K562 (cell line): ENCODE measurements at regions not wholly inside any gene's neighbourhood (a gene's known extent, or its start where the extent isn't known, plus 50 kb on each side); places are given as distances from the start of the nearest gene placed in this dataset.

Experiments used
- ATAC-seq: fragments of 200-7000 bp; cut with Tn5 transposase; 3 replicates; pipeline ENCODE4 v1.9.1; 2020; ENCODE audit warnings: moderate library complexity
- BruUV-seq: library from RNA; stranded (reverse); fragments of 400-500 nt; replicated peaks from 2 replicates; lab custom pipeline; 2021; lab: Mats Ljungman, UMichigan
- CTCF ChIA-PET: fragments of 300-600 bp; formaldehyde crosslinking; extraction: SDS; loops from one replicate; lab custom pipeline; 2021; ENCODE audit warnings: low intra/inter-chr PET ratio; lab: Yijun Ruan, JAX
- POLR2A ChIA-PET: fragments of 300-600, 350-650 bp; sonication (Branson Sonifier 250); formaldehyde crosslinking; extraction: SDS; loops from one replicate; lab custom pipeline; 2021; ENCODE audit warnings: antibody characterized with exemption, inconsistent platforms; lab: Yijun Ruan, JAX
- DNase-seq, 4 experiments: peaks; one replicate each; pipeline versions ENCODE4 v3.0.0 to v3.0.0-alpha.2; 2011 to 2018; ENCODE audit warnings: low spot score in 3 of 4, mixed read lengths in 3 of 4; ENCODE audit errors: extremely low read depth in 1 of 4
- FAIRE-seq: peaks from 2 replicates; lab custom pipeline; 2011; peaks lifted over from hg19 to GRCh38; lab: Jason Lieb, UNC
- H2AFZ ChIP-seq: 2 replicates; pipeline ENCODE4 v1.6.0; 2011; ENCODE audit warnings: low read depth, low read length, control low read depth, inconsistent platforms
- H3K27ac ChIP-seq: fragments of 200-600 bp; 3 replicates; pipeline ENCODE4 v1.8.0; 2011; ENCODE audit warnings: low read depth, mild to moderate bottlenecking, control low read depth, inconsistent platforms, low read length, moderate library complexity, mixed read lengths; ENCODE audit errors: extremely low read depth
- H3K27me3 ChIP-seq, 2 experiments: fragments of 300-600 bp in 1 of 2; 2 replicates in 1 of 2; 3 replicates in 1 of 2; pipeline versions ENCODE4 v1.6.0 to v1.8.0; 2011; ENCODE audit warnings: inconsistent platforms in 2 of 2, low read length in 2 of 2, mild to moderate bottlenecking in 1 of 2, mixed read lengths in 1 of 2, moderate library complexity in 1 of 2; ENCODE audit not compliant: control insufficient read depth in 2 of 2, insufficient read depth in 2 of 2
- H3K36me3 ChIP-seq: fragments of 300-600 bp; 3 replicates; pipeline ENCODE4 v1.8.0; 2011; ENCODE audit warnings: mild to moderate bottlenecking, low read length, inconsistent platforms; ENCODE audit not compliant: control insufficient read depth, insufficient read depth
- H3K4me1 ChIP-seq, 2 experiments: fragments of 200-600 bp in 1 of 2; replicated peaks in 1 of 2; 2 replicates in 1 of 2; 3 replicates in 1 of 2; pipeline versions ENCODE4 v1.5.1 to v1.8.0; 2011; ENCODE audit warnings: inconsistent platforms in 2 of 2, low read length in 2 of 2, mild to moderate bottlenecking in 1 of 2, mixed read lengths in 1 of 2, moderate library complexity in 1 of 2; ENCODE audit not compliant: control insufficient read depth in 2 of 2, insufficient read depth in 2 of 2
- H3K4me2 ChIP-seq: 2 replicates; pipeline ENCODE4 v1.6.1; 2011; ENCODE audit warnings: low read length, control low read depth, inconsistent platforms, mixed read lengths; ENCODE audit not compliant: insufficient read depth
- H3K4me3 ChIP-seq: fragments of 200-600 bp; sonication (generic), shearing (Covaris generic); 2 replicates; pipeline ENCODE4 v1.5.1; 2016; ENCODE audit warnings: control low read depth, inconsistent platforms
- H3K79me2 ChIP-seq: fragments of 200-600 bp; 3 replicates; pipeline ENCODE4 v1.8.0; 2011; ENCODE audit warnings: low read length, inconsistent platforms; ENCODE audit not compliant: control insufficient read depth, insufficient read depth
- H3K9ac ChIP-seq, 2 experiments: 2 replicates each; pipeline versions ENCODE4 v1.6.0 to v1.6.1; 2011; ENCODE audit warnings: low read depth in 2 of 2, low read length in 2 of 2, control low read depth in 1 of 2, inconsistent platforms in 1 of 2, mild to moderate bottlenecking in 1 of 2, mixed read lengths in 1 of 2; ENCODE audit not compliant: insufficient read depth in 1 of 2
- H3K9me1 ChIP-seq: one replicate; pipeline ENCODE4 v1.6.0; 2011; ENCODE audit warnings: inconsistent platforms, mild to moderate bottlenecking, low read length, moderate library complexity; ENCODE audit not compliant: control insufficient read depth, insufficient read depth
- H3K9me3 ChIP-seq: replicated peaks from 2 replicates; pipeline ENCODE4 v1.5.1; 2011; ENCODE audit warnings: low read depth, low read length, inconsistent platforms; ENCODE audit not compliant: control insufficient read depth, insufficient read depth
- H4K20me1 ChIP-seq: replicated peaks from 2 replicates; pipeline ENCODE4 v1.6.1; 2011; ENCODE audit warnings: low read length, inconsistent platforms, mixed read lengths; ENCODE audit not compliant: control insufficient read depth, insufficient read depth
- BRD9 ChIP-seq: fragments of 450-650 bp; IDR thresholded peaks from 2 replicates; pipeline ENCODE4 v1.6.1; 2018; ENCODE audit warnings: low read depth; ENCODE audit not compliant: partially characterized antibody
- CEBPG ChIP-seq, 3 experiments: fragments of 200-800 bp in 1 of 3; sonication (Bioruptor generic) in 1 of 3; sonication (generic) in 1 of 3; formaldehyde crosslinking in 1 of 3; IDR thresholded peaks in 2 of 3; conservative IDR thresholded peaks in 1 of 3; 2 replicates each; pipeline versions ENCODE4 v1.6.1 to v1.8.0; 2016 to 2022; ENCODE audit warnings: missing compliant biosample characterization in 2 of 3, missing genetic modification characterization in 2 of 3, mild to moderate bottlenecking in 1 of 3, missing genetic modification reagents in 1 of 3
- CHD4 ChIP-seq: fragments of 200-600 bp; sonication (generic); IDR thresholded peaks from 3 replicates; pipeline ENCODE4 v1.6.1; 2012; ENCODE audit warnings: low read depth, mild to moderate bottlenecking, mixed read lengths, low read length, inconsistent platforms; ENCODE audit not compliant: insufficient read depth, insufficient replicate concordance, poor library complexity, severe bottlenecking
- CSDE1 ChIP-seq, 2 experiments: fragments of 450-650 bp; IDR thresholded peaks; 2 replicates each; pipeline ENCODE4 v1.6.1; 2016; ENCODE audit warnings: mild to moderate bottlenecking in 1 of 2
- ID3 ChIP-seq, 2 experiments: fragments of 250-450 bp in 1 of 2; fragments of 450-650 bp in 1 of 2; sonication (Bioruptor Pico) in 1 of 2; IDR thresholded peaks; 2 replicates each; pipeline versions ENCODE4 v1.6.1 to v1.8.0; 2016 to 2021; ENCODE audit warnings: mild to moderate bottlenecking in 2 of 2, moderate library complexity in 2 of 2, missing compliant biosample characterization in 1 of 2, missing genetic modification characterization in 1 of 2
- NCOA1 ChIP-seq: fragments of 450-650 bp; IDR thresholded peaks from 2 replicates; pipeline ENCODE4 v1.6.1; 2016; ENCODE audit warnings: low read depth
- POLR2G ChIP-seq: fragments of 200-400 bp; formaldehyde crosslinking; IDR thresholded peaks from 2 replicates; pipeline ENCODE4 v1.6.1; 2017; ENCODE audit warnings: low read depth, mild to moderate bottlenecking, antibody characterized with exemption, low read length, moderate library complexity
- RBM15 ChIP-seq: fragments of 200-400 bp; formaldehyde crosslinking; IDR thresholded peaks from 2 replicates; pipeline ENCODE4 v1.6.1; 2018; ENCODE audit warnings: mild to moderate bottlenecking, low read length, moderate library complexity; ENCODE audit not compliant: insufficient read depth
- SAFB2 ChIP-seq: fragments of 200-400 bp; formaldehyde crosslinking; IDR thresholded peaks from 2 replicates; pipeline ENCODE4 v1.6.1; 2018; ENCODE audit warnings: borderline replicate concordance, low read length, low read depth, moderate library complexity; ENCODE audit not compliant: severe bottlenecking
- TBP ChIP-seq: optimal IDR thresholded peaks from 2 replicates; pipeline ENCODE3; 2011; ENCODE audit warnings: low read depth, low read length, improper control_type of control experiment
- ZNF324 ChIP-seq: fragments of 250-450 bp; sonication (Bioruptor Pico); IDR thresholded peaks from 2 replicates; pipeline ENCODE4 v1.4.0; 2020; ENCODE audit warnings: mild to moderate bottlenecking
- ZNF740 ChIP-seq, 3 experiments: fragments of 200-800 bp in 1 of 3; sonication (Bioruptor generic) in 1 of 3; sonication (generic) in 1 of 3; formaldehyde crosslinking in 1 of 3; IDR thresholded peaks; 2 replicates each; pipeline versions ENCODE4 v1.6.1 to v1.8.0; 2016 to 2022; ENCODE audit warnings: mild to moderate bottlenecking in 2 of 3, missing compliant biosample characterization in 2 of 3, missing genetic modification characterization in 2 of 3, missing genetic modification reagents in 1 of 3
- in situ Hi-C: fragments of 300-500 bp; cut with MboI; formaldehyde crosslinking; loops from 4 replicates; pipeline ENCODE4 v1.15.0; 2018; ENCODE audit warnings: inconsistent platforms, mixed read lengths
- intact Hi-C: fragments of 100-400 bp; cut with micrococcal nuclease; formaldehyde crosslinking; loops from 2 replicates; pipeline ENCODE4 v1.14.2; 2022
- TF ChIP-seq, protein P1 (sequence below): conservative IDR thresholded peaks from 2 replicates; pipeline ENCODE4 v1.6.1; 2011; ENCODE audit warnings: low read depth, mild to moderate bottlenecking, low read length; ENCODE audit not compliant: control insufficient read depth
- TF ChIP-seq, protein P2 (sequence below), 2 experiments: fragments of 450-650 bp; conservative IDR thresholded peaks; 2 replicates each; pipeline ENCODE4 v1.6.1; 2017; ENCODE audit warnings: mild to moderate bottlenecking in 2 of 2, moderate library complexity in 2 of 2

GRCh38 chr7:27438881-27439589, 196.4 kb downstream of the EVX1 start (continued):
- TF ChIP-seq CEBPG (CRISPR knock-in tag; IDR thresholded peaks at IDR 0.05) (no peak), CEBPG (tag; conservative IDR thresholded peaks at IDR 0.05 in 1 of 2, IDR thresholded peaks at IDR 0.05 in 1 of 2) (no peak), BRD9 (no peak), ZNF740 (CRISPR knock-in tag; IDR thresholded peaks at IDR 0.05) (no peak), ZNF740 (tag; IDR thresholded peaks at IDR 0.05) (no peak)
- TF ChIP-seq, protein P1, sequence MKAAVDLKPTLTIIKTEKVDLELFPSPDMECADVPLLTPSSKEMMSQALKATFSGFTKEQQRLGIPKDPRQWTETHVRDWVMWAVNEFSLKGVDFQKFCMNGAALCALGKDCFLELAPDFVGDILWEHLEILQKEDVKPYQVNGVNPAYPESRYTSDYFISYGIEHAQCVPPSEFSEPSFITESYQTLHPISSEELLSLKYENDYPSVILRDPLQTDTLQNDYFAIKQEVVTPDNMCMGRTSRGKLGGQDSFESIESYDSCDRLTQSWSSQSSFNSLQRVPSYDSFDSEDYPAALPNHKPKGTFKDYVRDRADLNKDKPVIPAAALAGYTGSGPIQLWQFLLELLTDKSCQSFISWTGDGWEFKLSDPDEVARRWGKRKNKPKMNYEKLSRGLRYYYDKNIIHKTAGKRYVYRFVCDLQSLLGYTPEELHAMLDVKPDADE = no peak
- TF ChIP-seq, all 486 proteins: peak for 0

- no peaks in the 10 kb centered on the region for H4K20me1 ChIP-seq
- BruUV-seq = no TSS peak
- no peaks in the 10 kb centered on the region for H3K9me3 ChIP-seq
- no peaks in the 10 kb centered on the region for H3K79me2 ChIP-seq
- H3K36me3 ChIP-seq = no peaks in the 10 kb centered on the region
- no peak for FAIRE-seq
- intact Hi-C loops = no loop called here
- H3K9ac ChIP-seq = no peak overlapping the region
- no peaks in the 10 kb centered on the region for H3K4me1 ChIP-seq
- H2AFZ ChIP-seq = no peak overlapping the region
- ChIA-PET CTCF (no interaction called here), POLR2A (interaction anchor here (0.7 kb wide), 1 partner anchor 919 kb away, joined by 3 read pairs; no protein-coding TSS in a partner anchor)
- DNase-seq = no peak
- no peaks in the 10 kb centered on the region for H3K27me3 ChIP-seq
- H3K9me1 ChIP-seq = no peaks in the 10 kb centered on the region
- H3K4me3 ChIP-seq = no peak overlapping the region
- in situ Hi-C loops = no loop called here
- no peak overlapping the region for H3K4me2 ChIP-seq
- no peak for ATAC-seq
- H3K27ac ChIP-seq = no peak overlapping the region
- TF ChIP-seq, protein P2, sequence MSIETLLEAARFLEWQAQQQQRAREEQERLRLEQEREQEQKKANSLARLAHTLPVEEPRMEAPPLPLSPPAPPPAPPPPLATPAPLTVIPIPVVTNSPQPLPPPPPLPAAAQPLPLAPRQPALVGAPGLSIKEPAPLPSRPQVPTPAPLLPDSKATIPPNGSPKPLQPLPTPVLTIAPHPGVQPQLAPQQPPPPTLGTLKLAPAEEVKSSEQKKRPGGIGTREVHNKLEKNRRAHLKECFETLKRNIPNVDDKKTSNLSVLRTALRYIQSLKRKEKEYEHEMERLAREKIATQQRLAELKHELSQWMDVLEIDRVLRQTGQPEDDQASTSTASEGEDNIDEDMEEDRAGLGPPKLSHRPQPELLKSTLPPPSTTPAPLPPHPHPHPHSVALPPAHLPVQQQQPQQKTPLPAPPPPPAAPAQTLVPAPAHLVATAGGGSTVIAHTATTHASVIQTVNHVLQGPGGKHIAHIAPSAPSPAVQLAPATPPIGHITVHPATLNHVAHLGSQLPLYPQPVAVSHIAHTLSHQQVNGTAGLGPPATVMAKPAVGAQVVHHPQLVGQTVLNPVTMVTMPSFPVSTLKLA (conservative IDR thresholded peaks at IDR 0.05) = no peak
- TF ChIP-seq POLR2G = no peak
- TF ChIP-seq ZNF324 (CRISPR knock-in tag) = no peak
- no peak for TF ChIP-seq ID3 (CRISPR knock-in tag; IDR thresholded peaks at IDR 0.05)
- no peak for TF ChIP-seq ID3 (tag; IDR thresholded peaks at IDR 0.05)
- no peak for TF ChIP-seq RBM15
- TF ChIP-seq NCOA1 = no peak
- no peak for TF ChIP-seq CSDE1 (IDR thresholded peaks at IDR 0.05)
- no peak for TF ChIP-seq CEBPG (CRISPR knock-in tag; IDR thresholded peaks at IDR 0.05)
- TF ChIP-seq CEBPG (tag; conservative IDR thresholded peaks at IDR 0.05 in 1 of 2, IDR thresholded peaks at IDR 0.05 in 1 of 2) = no peak
- no peak for TF ChIP-seq SAFB2
- no peak for TF ChIP-seq TBP
- TF ChIP-seq CHD4 = no peak
Observed at GRCh38 chr7:27442455-27442854, 199.9 kb downstream of the EVX1 start.
